Loucy (cell line): ENCODE measurements at regions not wholly inside any gene's neighbourhood (a gene's known extent, or its start where the extent isn't known, plus 50 kb on each side); places are given as distances from the start of the nearest gene placed in this dataset.
A peak's percentile ranks its signal among the peaks of the same experiment; 100 is the strongest.

ENCODE experiments used
- CTCF ChIP-seq: fragments of 200-600 bp; sonication (generic); conservative IDR thresholded peaks from 2 replicates; pipeline ENCODE4 v1.5.1; 2014; ENCODE audit warnings: mild to moderate bottlenecking, antibody characterized with exemption, low read length
- EZH2phosphoT487 ChIP-seq: fragments of 200-600 bp; IDR thresholded peaks from 2 replicates; pipeline ENCODE4 v1.6.1; 2018; ENCODE audit warnings: antibody characterized with exemption, mild to moderate bottlenecking, moderate library complexity, borderline replicate concordance

GRCh38 chr10:78937800-78938694 lies 130.7 kb upstream of the ZMIZ1 start:
- peak; percentile 46 for TF ChIP-seq CTCF
- TF ChIP-seq EZH2phosphoT487, result no peak
